Esophagus squamous epithelium (tissue), 5 donors: ENCODE measurements at regions not wholly inside any gene's neighbourhood (a gene's known extent, or its start where the extent isn't known, plus 50 kb on each side); places are given as distances from the start of the nearest gene placed in this dataset.

ENCODE experiments used
- DNase-seq: peaks from one replicate; lab custom pipeline; 2025; lab: John Stamatoyannopoulos, UW
- H3K27ac ChIP-seq, 4 donors: fragments of 200-600 bp; sonication (generic); one replicate each; pipeline ENCODE4 v1.5.1; 2016 to 2019; ENCODE audit warnings: mild to moderate bottlenecking in 1 of 4
- H3K27me3 ChIP-seq, 4 donors: fragments of 200-600 bp; sonication (generic); 1 replicate in 3 of 4; 2 replicates in 1 of 4; pipeline versions ENCODE4 v1.5.1 to v1.6.0; 2017 to 2021; ENCODE audit warnings: antibody characterized with exemption in 1 of 4
- H3K36me3 ChIP-seq, 3 donors: fragments of 200-600 bp; sonication (generic); one replicate each; pipeline ENCODE4 v1.5.1; 2016 to 2019
- H3K4me1 ChIP-seq, 3 donors: fragments of 200-600 bp; sonication (generic); one replicate each; pipeline ENCODE4 v1.5.1; 2017 to 2019
- H3K4me3 ChIP-seq, 4 donors: fragments of 200-600 bp; sonication (generic); 1 replicate in 3 of 4; 2 replicates in 1 of 4; pipeline ENCODE4 v1.5.1; 2016 to 2019; ENCODE audit warnings: mild to moderate bottlenecking in 2 of 4, moderate library complexity in 1 of 4
- H3K9me3 ChIP-seq, 3 donors: fragments of 200-600 bp; sonication (generic); one replicate each; pipeline ENCODE4 v1.5.1; 2016 to 2019
- POLR2A ChIP-seq, 4 donors: fragments of 450-650 bp; IDR thresholded peaks; one replicate each; pipeline ENCODE4 v1.6.1; 2017; ENCODE audit warnings: antibody characterized with exemption in 4 of 4, mild to moderate bottlenecking in 4 of 4, moderate library complexity in 3 of 4
- WGBS, 2 donors: methylation state at CpG; one replicate each; pipeline ENCODE4 v1.1.5; 2018; 5-methylcytosine and 5-hydroxymethylcytosine counted together
- intact Hi-C: fragments of 100-400 bp; cut with DNase I; formaldehyde crosslinking; loops from one replicate; pipeline ENCODE4 v1.15.0; 2022
- TF ChIP-seq, protein P1 (sequence below), 6 experiments: fragments of 450-650 bp in 4 of 6; fragments of 200-600 bp in 2 of 6; sonication (generic) in 2 of 6; IDR thresholded peaks; one replicate each; pipeline ENCODE4 v1.5.1; 2016 to 2019; ENCODE audit warnings: antibody characterized with exemption in 6 of 6, mild to moderate bottlenecking in 4 of 6, moderate library complexity in 4 of 6
- donor health status: DM: yes; HTN: yes; CAD: no.

GRCh38 chr19:28301961-28302360, 911.0 kb downstream of the UQCRFS1 start:
- Histone ChIP-seq H3K9me3 (peaks cover 0 to 7% (median 5%) of the 10 kb centered on the region in 3 donors), H3K4me1 (no peaks in the 10 kb centered on the region), H3K27me3 (no peaks in the 10 kb centered on the region), H3K4me3 (no peak overlapping the region), H3K27ac (no peak overlapping the region), H3K36me3 (no peaks in the 10 kb centered on the region)
- WGBS, 2 donors = 57 to 80% methylated on average over 5 of the region's 5 CpGs
- no peak for TF ChIP-seq POLR2A (IDR thresholded peaks at IDR 0.05)
- TF ChIP-seq, protein P1, sequence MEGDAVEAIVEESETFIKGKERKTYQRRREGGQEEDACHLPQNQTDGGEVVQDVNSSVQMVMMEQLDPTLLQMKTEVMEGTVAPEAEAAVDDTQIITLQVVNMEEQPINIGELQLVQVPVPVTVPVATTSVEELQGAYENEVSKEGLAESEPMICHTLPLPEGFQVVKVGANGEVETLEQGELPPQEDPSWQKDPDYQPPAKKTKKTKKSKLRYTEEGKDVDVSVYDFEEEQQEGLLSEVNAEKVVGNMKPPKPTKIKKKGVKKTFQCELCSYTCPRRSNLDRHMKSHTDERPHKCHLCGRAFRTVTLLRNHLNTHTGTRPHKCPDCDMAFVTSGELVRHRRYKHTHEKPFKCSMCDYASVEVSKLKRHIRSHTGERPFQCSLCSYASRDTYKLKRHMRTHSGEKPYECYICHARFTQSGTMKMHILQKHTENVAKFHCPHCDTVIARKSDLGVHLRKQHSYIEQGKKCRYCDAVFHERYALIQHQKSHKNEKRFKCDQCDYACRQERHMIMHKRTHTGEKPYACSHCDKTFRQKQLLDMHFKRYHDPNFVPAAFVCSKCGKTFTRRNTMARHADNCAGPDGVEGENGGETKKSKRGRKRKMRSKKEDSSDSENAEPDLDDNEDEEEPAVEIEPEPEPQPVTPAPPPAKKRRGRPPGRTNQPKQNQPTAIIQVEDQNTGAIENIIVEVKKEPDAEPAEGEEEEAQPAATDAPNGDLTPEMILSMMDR (IDR thresholded peaks at IDR 0.05) = no peak
- intact Hi-C loops = no loop called here
- no peak for DNase-seq

DNA sequence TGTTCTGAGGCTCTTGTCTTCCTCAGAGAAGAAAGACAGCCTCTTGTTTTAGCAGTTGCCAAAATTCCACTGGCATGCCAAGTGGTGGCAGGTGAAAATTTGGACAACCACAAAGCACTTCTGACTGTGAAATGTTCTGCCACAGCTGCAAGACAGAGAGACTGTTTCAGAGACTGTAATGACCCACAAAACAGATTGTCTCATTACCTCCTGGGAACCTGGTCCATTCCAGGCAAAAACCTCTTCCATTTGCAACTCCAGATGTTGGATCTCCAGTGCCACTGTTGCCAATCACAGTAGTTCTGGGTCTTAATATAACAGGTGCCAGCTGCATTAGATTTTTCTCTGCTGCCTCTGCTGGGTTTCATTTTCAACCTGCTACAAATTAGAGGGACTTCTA, 911.5 kb downstream of the UQCRFS1 start:
- no peak for DNase-seq
- Histone ChIP-seq H3K27me3 (no peaks in the 10 kb centered on the region), H3K4me3 (no peak overlapping the region), H3K36me3 (no peaks in the 10 kb centered on the region), H3K27ac (no peak overlapping the region), H3K9me3 (peaks cover 0 to 7% (median 5%) of the 10 kb centered on the region in 3 donors), H3K4me1 (no peaks in the 10 kb centered on the region)
- TF ChIP-seq, protein P1 (IDR thresholded peaks at IDR 0.05) = no peak
- TF ChIP-seq POLR2A (IDR thresholded peaks at IDR 0.05) = no peak
- intact Hi-C loops = no loop called here

- 59% methylated on average over 2 of the region's 7 CpGs; no CpG with 5 or more reads in 1 of the 2 donors for WGBS, 2 donors
- Histone ChIP-seq H3K27ac (no peak overlapping the region), H3K4me1 (no peaks in the 10 kb centered on the region), H3K9me3 (peaks cover 0 to 14% (median 5%) of the 10 kb centered on the region in 3 donors), H3K27me3 (no peaks in the 10 kb centered on the region), H3K36me3 (no peaks in the 10 kb centered on the region), H3K4me3 (no peak overlapping the region)
- TF ChIP-seq POLR2A (IDR thresholded peaks at IDR 0.05) = no peak
- TF ChIP-seq, protein P1 (IDR thresholded peaks at IDR 0.05) = no peak
- intact Hi-C loops = no loop called here
- DNase-seq = no peak
These were observed 913.3 kb downstream of the UQCRFS1 start for GRCh38 chr19:28299649-28300048.

- TF ChIP-seq, protein P1 (IDR thresholded peaks at IDR 0.05) = no peak
- no peak for TF ChIP-seq POLR2A (IDR thresholded peaks at IDR 0.05)
- H3K27me3 ChIP-seq = no peaks in the 10 kb centered on the region
- H3K27ac ChIP-seq = no peak overlapping the region
- H3K4me3 ChIP-seq = no peak overlapping the region
- no peak for DNase-seq
- peaks cover 0 to 14% (median 5%) of the 10 kb centered on the region in 3 donors for H3K9me3 ChIP-seq
- 37 to 44% methylated on average over 9 to 11 of the region's 11 CpGs for WGBS, 2 donors
- intact Hi-C loops = no loop called here
- H3K36me3 ChIP-seq = no peaks in the 10 kb centered on the region
- H3K4me1 ChIP-seq = no peaks in the 10 kb centered on the region
These were observed 915.3 kb downstream of the UQCRFS1 start for GRCh38 chr19:28297586-28298157.

DNA sequence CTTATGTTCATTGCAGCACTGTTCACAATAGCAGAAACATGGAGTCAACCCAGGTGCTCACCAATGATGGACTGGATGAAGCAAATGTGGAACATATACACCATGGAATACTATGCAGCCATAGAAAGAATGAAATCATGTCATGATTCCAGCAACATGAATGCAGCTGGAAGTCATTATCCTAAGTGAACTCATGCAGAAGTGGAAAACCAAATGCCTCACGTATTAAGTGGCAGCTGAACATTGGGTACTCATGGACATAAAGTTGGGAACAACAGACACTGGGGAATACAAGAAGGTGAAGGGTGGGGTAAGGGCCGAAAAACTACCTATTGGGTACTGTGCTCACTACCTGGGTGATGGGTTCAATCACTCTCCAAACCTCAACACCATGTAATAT, 915.9 kb downstream of the UQCRFS1 start:
- no peak for DNase-seq
- Histone ChIP-seq H3K36me3 (no peaks in the 10 kb centered on the region), H3K4me1 (no peaks in the 10 kb centered on the region), H3K27me3 (no peaks in the 10 kb centered on the region), H3K4me3 (no peak overlapping the region), H3K27ac (no peak overlapping the region), H3K9me3 (peaks cover 0 to 12% (median 5%) of the 10 kb centered on the region in 3 donors)
- intact Hi-C loops = no loop called here
- WGBS, 2 donors = 52 to 58% methylated on average over 2 of the region's 2 CpGs
- TF ChIP-seq, protein P1 (IDR thresholded peaks at IDR 0.05) = no peak
- no peak for TF ChIP-seq POLR2A (IDR thresholded peaks at IDR 0.05)
